KMS-11 (cell line): ENCODE measurements at regions not wholly inside any gene's neighbourhood (a gene's known extent, or its start where the extent isn't known, plus 50 kb on each side); places are given as distances from the start of the nearest gene placed in this dataset.

ENCODE experiments used
- H2AFZ ChIP-seq: fragments of 200-600 bp; sonication (generic); 2 replicates; pipeline ENCODE4 v1.6.1; 2016; ENCODE audit warnings: antibody characterized with exemption, mixed run types, low read depth
- H3K27ac ChIP-seq: fragments of 200-600 bp; sonication (generic); 2 replicates; pipeline ENCODE4 v1.6.1; 2016; ENCODE audit warnings: mild to moderate bottlenecking, mixed run types
- H3K27me3 ChIP-seq: fragments of 200-600 bp; sonication (generic); 2 replicates; pipeline ENCODE4 v1.6.1; 2017; ENCODE audit warnings: mild to moderate bottlenecking, low read depth, mixed run types, moderate library complexity; ENCODE audit not compliant: insufficient read depth
- H3K36me3 ChIP-seq: fragments of 200-600 bp; sonication (generic); 2 replicates; pipeline ENCODE4 v1.6.1; 2017; ENCODE audit warnings: mild to moderate bottlenecking, mixed run types; ENCODE audit not compliant: insufficient read depth
- H3K4me1 ChIP-seq: fragments of 200-600 bp; sonication (generic); 2 replicates; pipeline ENCODE4 v1.6.1; 2016; ENCODE audit warnings: mild to moderate bottlenecking, low read depth, mixed run types; ENCODE audit not compliant: poor library complexity, severe bottlenecking
- H3K4me2 ChIP-seq: fragments of 200-600 bp; sonication (generic); 2 replicates; pipeline ENCODE4 v1.7.0; 2016; ENCODE audit warnings: mild to moderate bottlenecking, mixed run types
- H3K4me3 ChIP-seq: fragments of 200-600 bp; sonication (generic); IDR thresholded peaks from 2 replicates; pipeline ENCODE4 v1.6.1; 2017; ENCODE audit warnings: low read depth, low read length, mixed read lengths; ENCODE audit not compliant: insufficient read depth
- H3K79me2 ChIP-seq: fragments of 200-600 bp; sonication (generic); 2 replicates; pipeline ENCODE4 v1.6.1; 2016; ENCODE audit warnings: low read depth, mixed run types; ENCODE audit not compliant: insufficient read depth
- H3K9ac ChIP-seq: fragments of 200-600 bp; sonication (generic); 2 replicates; pipeline ENCODE4 v1.6.1; 2016; ENCODE audit warnings: mild to moderate bottlenecking, mixed run types
- H4K20me1 ChIP-seq: fragments of 200-600 bp; sonication (generic); 2 replicates; pipeline ENCODE4 v1.6.1; 2016; ENCODE audit warnings: mild to moderate bottlenecking, mixed run types; ENCODE audit not compliant: insufficient read depth
- CTCF ChIP-seq: fragments of 200-600 bp; sonication (generic); conservative IDR thresholded peaks from 2 replicates; pipeline ENCODE4 v1.6.1; 2017; ENCODE audit warnings: low read depth, mild to moderate bottlenecking, antibody characterized with exemption, low read length, moderate library complexity, mixed read lengths

GRCh38 chr2:45261746-45262145 is 252.5 kb upstream of the SIX2 start:
- Histone ChIP-seq H3K27me3 (no peaks in the 10 kb centered on the region), H3K4me2 (no peak overlapping the region), H3K9ac (no peak overlapping the region), H3K79me2 (no peaks in the 10 kb centered on the region), H4K20me1 (no peaks in the 10 kb centered on the region), H3K4me1 (no peaks in the 10 kb centered on the region), H2AFZ (no peak overlapping the region), H3K36me3 (no peaks in the 10 kb centered on the region), H3K4me3 (no peak overlapping the region), H3K27ac (no peak overlapping the region)
- no peak for TF ChIP-seq CTCF

GRCh38 chr2:45260946-45261345 is 251.7 kb upstream of the SIX2 start:
- Histone ChIP-seq H3K27ac (no peak overlapping the region), H3K9ac (no peak overlapping the region), H3K4me2 (no peak overlapping the region), H4K20me1 (no peaks in the 10 kb centered on the region), H3K27me3 (no peaks in the 10 kb centered on the region), H3K4me3 (no peak overlapping the region), H3K79me2 (no peaks in the 10 kb centered on the region), H3K36me3 (no peaks in the 10 kb centered on the region), H3K4me1 (no peaks in the 10 kb centered on the region), H2AFZ (no peak overlapping the region)
- TF ChIP-seq CTCF, result no peak

GRCh38 chr2:45259547-45260160 is 250.4 kb upstream of the SIX2 start:
- Histone ChIP-seq H3K79me2 (no peaks in the 10 kb centered on the region), H3K4me1 (no peaks in the 10 kb centered on the region), H3K27me3 (no peaks in the 10 kb centered on the region), H2AFZ (no peak overlapping the region), H4K20me1 (no peaks in the 10 kb centered on the region), H3K36me3 (no peaks in the 10 kb centered on the region), H3K4me3 (no peak overlapping the region), H3K27ac (no peak overlapping the region), H3K9ac (no peak overlapping the region), H3K4me2 (no peak overlapping the region)
- TF ChIP-seq CTCF, result no peak

GRCh38 chr2:45259138-45259537 is 249.9 kb upstream of the SIX2 start:
- H3K4me2 ChIP-seq, result no peak overlapping the region
- no peak overlapping the region for H3K9ac ChIP-seq
- no peaks in the 10 kb centered on the region for H3K27me3 ChIP-seq
- H3K36me3 ChIP-seq, result no peaks in the 10 kb centered on the region
- no peak overlapping the region for H3K27ac ChIP-seq
- H4K20me1 ChIP-seq, result no peaks in the 10 kb centered on the region
- H3K4me3 ChIP-seq, result no peak overlapping the region
- no peak for TF ChIP-seq CTCF
- H3K4me1 ChIP-seq, result no peaks in the 10 kb centered on the region
- H2AFZ ChIP-seq, result no peak overlapping the region
- H3K79me2 ChIP-seq, result no peaks in the 10 kb centered on the region
